DND-41 (cell line): ENCODE measurements at regions not wholly inside any gene's neighbourhood (a gene's known extent, or its start where the extent isn't known, plus 50 kb on each side); places are given as distances from the start of the nearest gene placed in this dataset.

ENCODE experiments used
- ATAC-seq: fragments of 200-7000 bp; cut with Tn5 transposase; 3 replicates; pipeline ENCODE4 v1.9.1; 2021; ENCODE audit warnings: low read depth; ENCODE audit not compliant: insufficient read depth
- DNase-seq: peaks from one replicate; pipeline ENCODE4 v3.0.0-alpha.2; 2020
- H2AFZ ChIP-seq: 2 replicates; pipeline ENCODE4 v1.6.0; 2012; ENCODE audit warnings: low read depth, low read length
- H3K27ac ChIP-seq: 2 replicates; pipeline ENCODE4 v1.5.1; 2012; ENCODE audit warnings: low read length, inconsistent platforms
- H3K27me3 ChIP-seq: fragments of 200-600 bp; sonication (generic); 2 replicates; pipeline ENCODE4 v1.6.0; 2012; ENCODE audit warnings: low read length, mild to moderate bottlenecking, inconsistent platforms; ENCODE audit not compliant: insufficient read depth, poor library complexity
- H3K36me3 ChIP-seq: 2 replicates; pipeline ENCODE4 v1.5.1; 2012; ENCODE audit warnings: low read length, inconsistent platforms; ENCODE audit not compliant: insufficient read depth
- H3K4me1 ChIP-seq: 2 replicates; pipeline ENCODE4 v1.5.1; 2012; ENCODE audit warnings: mild to moderate bottlenecking, low read length; ENCODE audit not compliant: insufficient read depth
- H3K4me2 ChIP-seq: 2 replicates; pipeline ENCODE4 v1.6.0; 2012; ENCODE audit warnings: mild to moderate bottlenecking, moderate library complexity, low read length, inconsistent platforms; ENCODE audit not compliant: insufficient read depth
- H3K4me3 ChIP-seq, 2 experiments: fragments of 200-600 bp in 1 of 2; shearing (Covaris generic) in 1 of 2; 2 replicates each; pipeline ENCODE4 v1.5.1; 2012 to 2016; ENCODE audit warnings: inconsistent platforms in 2 of 2, low read length in 2 of 2, mild to moderate bottlenecking in 2 of 2, low read depth in 1 of 2, moderate library complexity in 1 of 2
- H3K79me2 ChIP-seq: 2 replicates; pipeline ENCODE4 v1.6.0; 2012; ENCODE audit warnings: low read length, inconsistent platforms; ENCODE audit not compliant: insufficient read depth
- H3K9ac ChIP-seq: 2 replicates; pipeline ENCODE4 v1.6.0; 2012; ENCODE audit warnings: low read depth, mild to moderate bottlenecking, inconsistent platforms, low read length, moderate library complexity
- H3K9me3 ChIP-seq: 2 replicates; pipeline ENCODE4 v1.5.1; 2012; ENCODE audit warnings: low read length, moderate library complexity, mild to moderate bottlenecking, inconsistent platforms; ENCODE audit not compliant: insufficient read depth, severe bottlenecking
- H4K20me1 ChIP-seq: 2 replicates; pipeline ENCODE4 v1.6.0; 2012; ENCODE audit warnings: low read length; ENCODE audit not compliant: insufficient read depth
- CTCF ChIP-seq: IDR thresholded peaks from 2 replicates; pipeline ENCODE4 v1.5.1; 2012; ENCODE audit warnings: borderline replicate concordance, low read length, moderate library complexity, mild to moderate bottlenecking; ENCODE audit not compliant: poor library complexity, severe bottlenecking; ENCODE audit errors: extremely low read depth
- EZH2 ChIP-seq: IDR thresholded peaks from 3 replicates; pipeline ENCODE4 v1.6.1; 2012; ENCODE audit warnings: borderline replicate concordance, low read depth, mild to moderate bottlenecking, moderate library complexity, low read length, inconsistent platforms; ENCODE audit not compliant: severe bottlenecking

DNA sequence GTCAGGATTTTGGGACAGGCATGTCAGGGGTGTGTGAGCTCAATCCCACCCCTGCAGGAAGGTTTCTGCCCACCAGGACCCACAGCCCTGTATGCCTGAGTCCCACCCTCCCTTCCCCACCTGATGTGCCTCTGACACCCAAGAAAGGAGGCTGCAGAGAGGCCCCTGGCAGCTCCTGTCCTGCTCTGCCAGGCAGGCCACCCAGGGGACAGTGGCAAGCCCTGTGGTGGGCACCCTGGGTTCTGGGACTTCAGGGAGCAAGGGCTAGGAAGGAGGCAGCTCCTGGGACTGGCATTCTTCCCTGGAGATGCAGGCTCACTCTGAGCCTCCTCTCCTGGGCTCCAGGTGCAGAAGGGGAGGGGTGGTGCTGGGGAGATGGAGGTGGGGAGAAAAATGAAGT, 234.5 kb upstream of the B3GAT1 start:
- ATAC-seq (no peak), DNase-seq (no peak)
- peaks cover 65% of the 10 kb centered on the region for H3K4me1 ChIP-seq
- H4K20me1 ChIP-seq, result no peaks in the 10 kb centered on the region
- H3K79me2 ChIP-seq, result no peaks in the 10 kb centered on the region
- H3K27ac ChIP-seq, result peak overlapping the region; percentile 80
- TF ChIP-seq EZH2 (no peak), CTCF (no peak)
- peak overlapping the region; percentile 31 for H3K9ac ChIP-seq
- H3K4me2 ChIP-seq, result peak overlapping the region; percentile 44
- no peaks in the 10 kb centered on the region for H3K27me3 ChIP-seq
- H3K4me3 ChIP-seq, result no peak overlapping the region; a peak in 1 of 4 replicates
- no peaks in the 10 kb centered on the region for H3K9me3 ChIP-seq
- no peaks in the 10 kb centered on the region for H3K36me3 ChIP-seq
- no peak overlapping the region for H2AFZ ChIP-seq

DNA sequence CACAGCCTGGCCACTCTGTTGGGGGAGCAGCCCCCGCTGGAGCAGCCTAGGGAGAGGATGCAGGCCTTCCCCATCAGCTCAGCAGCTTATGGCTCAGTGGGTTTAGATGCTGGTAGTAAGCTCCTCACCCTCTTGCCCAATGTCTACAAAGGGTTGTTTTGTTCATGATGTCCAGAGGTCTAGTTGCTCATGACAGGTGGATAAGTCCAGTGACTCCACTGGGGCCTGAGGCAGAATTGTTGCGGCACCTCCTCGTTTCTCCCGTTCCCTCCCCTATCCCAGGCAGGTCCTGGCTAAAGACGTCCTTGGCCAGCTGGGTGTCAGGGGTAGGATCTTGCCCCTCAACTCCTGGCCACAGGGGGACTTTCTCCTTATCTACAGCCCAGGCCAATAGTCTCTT, 233.5 kb upstream of the B3GAT1 start:
- Histone ChIP-seq H3K4me2 (no peak overlapping the region), H3K4me1 (peaks cover 66% of the 10 kb centered on the region), H3K36me3 (no peaks in the 10 kb centered on the region), H3K9me3 (no peaks in the 10 kb centered on the region), H3K79me2 (no peaks in the 10 kb centered on the region), H3K27ac (peak overlapping the region; percentile 53; the same call in 1 of the 2 replicates), H3K27me3 (no peaks in the 10 kb centered on the region), H3K4me3 (no peak overlapping the region), H3K9ac (no peak overlapping the region), H2AFZ (no peak overlapping the region), H4K20me1 (no peaks in the 10 kb centered on the region)
- DNase-seq, result no peak
- no peak for TF ChIP-seq CTCF
- TF ChIP-seq EZH2, result no peak
- no peak for ATAC-seq

DNA sequence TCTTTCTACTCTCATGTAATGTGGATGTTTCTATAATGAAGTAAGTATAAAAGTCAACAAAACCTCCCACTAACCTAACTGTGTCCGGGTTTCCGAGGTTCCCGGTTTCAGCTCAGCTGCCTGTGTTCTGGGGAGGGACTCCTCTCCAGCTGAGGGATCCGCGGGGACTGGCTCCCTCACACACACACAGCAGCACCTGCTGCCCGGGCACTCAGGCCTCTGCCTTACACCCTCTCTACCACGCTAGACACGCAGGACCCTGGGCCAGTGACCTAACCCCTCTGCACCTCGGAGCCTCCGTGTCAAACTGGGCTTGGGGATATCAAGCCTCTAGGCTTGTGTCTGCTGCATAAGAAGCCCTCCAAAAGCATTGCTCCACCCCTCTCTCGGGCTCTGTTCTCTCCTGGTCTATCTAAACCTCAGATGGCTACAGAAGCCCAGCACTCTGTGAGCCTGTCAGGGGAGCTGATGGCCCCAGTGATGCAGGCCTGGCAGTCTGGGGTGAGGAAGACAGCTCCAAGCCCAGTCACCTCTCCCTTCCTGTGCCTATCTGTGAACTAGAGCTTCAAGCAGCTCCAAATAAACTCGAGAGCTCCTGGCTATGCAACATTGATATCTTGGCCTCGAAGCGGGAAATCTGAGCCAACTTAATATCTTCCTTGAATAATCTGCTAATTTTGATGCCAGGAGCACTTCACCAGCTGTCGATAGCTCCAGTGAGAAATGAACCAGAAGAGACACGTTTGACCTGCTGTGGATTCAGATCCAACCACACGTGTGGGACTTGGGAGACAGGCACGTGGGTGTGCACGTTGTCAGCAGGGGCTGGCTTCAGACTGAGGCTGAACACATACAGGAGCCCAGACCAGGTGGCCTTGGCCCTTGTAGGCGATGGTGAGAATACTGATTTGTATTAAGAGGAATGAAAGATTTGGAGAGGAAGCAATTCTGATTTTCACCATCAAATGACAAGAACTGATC, 232.7 kb upstream of the B3GAT1 start:
- H3K4me1 ChIP-seq, result peaks cover 66% of the 10 kb centered on the region
- H2AFZ ChIP-seq, result no peak overlapping the region
- H4K20me1 ChIP-seq, result no peaks in the 10 kb centered on the region
- no peaks in the 10 kb centered on the region for H3K79me2 ChIP-seq
- H3K4me2 ChIP-seq, result no peak overlapping the region
- TF ChIP-seq CTCF (no peak), EZH2 (no peak)
- no peaks in the 10 kb centered on the region for H3K27me3 ChIP-seq
- DNase-seq, result no peak
- no peaks in the 10 kb centered on the region for H3K9me3 ChIP-seq
- no peak overlapping the region for H3K9ac ChIP-seq
- no peaks in the 10 kb centered on the region for H3K36me3 ChIP-seq
- peak overlapping the region; percentile 22; the same call in 1 of the 2 replicates for H3K27ac ChIP-seq
- no peak for ATAC-seq
- H3K4me3 ChIP-seq, result no peak overlapping the region
